Chondrocyte (in vitro differentiated cells): ENCODE measurements at regions not wholly inside any gene's neighbourhood (a gene's known extent, or its start where the extent isn't known, plus 50 kb on each side); places are given as distances from the start of the nearest gene placed in this dataset.

Experiments used
- DNase-seq: peaks from one replicate; pipeline ENCODE4 v3.0.0; 2021; ENCODE audit warnings: mixed read lengths, low spot score
- H3K27ac Mint-ChIP-seq: one replicate; pipeline ENCODE4 v1.8.0; 2021; ENCODE audit warnings: mild to moderate bottlenecking, moderate library complexity, mixed read lengths; ENCODE audit not compliant: unreplicated experiment
- H3K27me3 Mint-ChIP-seq: 2 replicates; pipeline ENCODE4 v1.8.0; 2021; ENCODE audit warnings: low read depth, mixed read lengths
- H3K36me3 Mint-ChIP-seq: 2 replicates; pipeline ENCODE4 v1.8.0; 2021; ENCODE audit warnings: low read depth, mixed read lengths
- H3K4me1 Mint-ChIP-seq: 2 replicates; pipeline ENCODE4 v1.8.0; 2021; ENCODE audit warnings: low read depth, mild to moderate bottlenecking, mixed read lengths
- H3K4me3 Mint-ChIP-seq: one replicate; pipeline ENCODE4 v1.8.0; 2021; ENCODE audit warnings: mild to moderate bottlenecking, moderate library complexity, mixed read lengths; ENCODE audit not compliant: unreplicated experiment
- H3K9me3 Mint-ChIP-seq: 2 replicates; pipeline ENCODE4 v1.8.0; 2021; ENCODE audit warnings: low read depth, mixed read lengths
- CTCF ChIP-seq: fragments of 200-600 bp; sonication (generic); IDR thresholded peaks from 2 replicates; pipeline ENCODE4 v1.5.0; 2021; ENCODE audit warnings: antibody characterized with exemption, mild to moderate bottlenecking, moderate library complexity

GRCh38 chr2:103664690-103665089 is 902.9 kb downstream of the TMEM182 start:
- no peak for TF ChIP-seq CTCF
- H3K9me3 Mint-ChIP-seq, result no peaks in the 10 kb centered on the region
- peaks cover 10% of the 10 kb centered on the region for H3K27me3 Mint-ChIP-seq
- H3K27ac Mint-ChIP-seq, result no peak overlapping the region
- H3K4me1 Mint-ChIP-seq, result no peaks in the 10 kb centered on the region
- H3K4me3 Mint-ChIP-seq, result no peak overlapping the region
- no peak for DNase-seq
- no peaks in the 10 kb centered on the region for H3K36me3 Mint-ChIP-seq

- Mint-ChIP-seq H3K4me1 (no peaks in the 10 kb centered on the region), H3K4me3 (no peak overlapping the region), H3K9me3 (no peaks in the 10 kb centered on the region), H3K27ac (no peak overlapping the region), H3K36me3 (no peaks in the 10 kb centered on the region), H3K27me3 (peaks cover 8% of the 10 kb centered on the region)
- no peak for DNase-seq
- TF ChIP-seq CTCF, result no peak
Observed at GRCh38 chr2:103667335-103667884, 905.6 kb downstream of the TMEM182 start.

GRCh38 chr2:103669531-103669930 is 907.7 kb downstream of the TMEM182 start:
- no peak overlapping the region for H3K4me3 Mint-ChIP-seq
- no peaks in the 10 kb centered on the region for H3K9me3 Mint-ChIP-seq
- no peak for DNase-seq
- H3K36me3 Mint-ChIP-seq, result no peaks in the 10 kb centered on the region
- no peak overlapping the region for H3K27ac Mint-ChIP-seq
- TF ChIP-seq CTCF, result no peak
- H3K27me3 Mint-ChIP-seq, result peaks cover 6% of the 10 kb centered on the region
- no peaks in the 10 kb centered on the region for H3K4me1 Mint-ChIP-seq
